ENCODE measurements at regions not wholly inside any gene's neighbourhood (a gene's known extent, or its start where the extent isn't known, plus 50 kb on each side); places are given as distances from the start of the nearest gene placed in this dataset.
"Not testable (repeated sequence)": the region's sequence is repeated elsewhere in the genome, so short reads cannot be mapped to it uniquely, and the experiment has no call there.

DNA sequence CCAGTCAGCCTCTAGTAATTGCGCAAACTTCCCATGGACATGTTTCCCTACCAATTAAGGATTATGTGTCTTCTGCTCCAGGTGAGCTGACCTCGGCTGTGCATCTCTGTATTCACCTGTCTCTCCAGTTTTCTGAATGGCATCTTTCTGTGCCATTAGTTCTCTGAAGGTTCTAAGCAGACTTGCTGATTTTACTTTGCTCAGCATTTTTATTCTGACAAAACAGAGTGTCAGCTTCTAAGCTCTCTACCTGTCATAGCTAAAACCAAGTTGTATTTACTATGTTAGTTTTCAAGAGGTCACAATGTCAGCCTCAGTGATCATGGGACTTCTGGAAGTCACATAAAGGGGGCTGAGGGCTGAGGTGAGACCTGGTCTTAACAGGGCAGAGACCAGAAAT lies 116.0 kb upstream of the HSFY2 start:
- TF ChIP-seq, protein P1, sequence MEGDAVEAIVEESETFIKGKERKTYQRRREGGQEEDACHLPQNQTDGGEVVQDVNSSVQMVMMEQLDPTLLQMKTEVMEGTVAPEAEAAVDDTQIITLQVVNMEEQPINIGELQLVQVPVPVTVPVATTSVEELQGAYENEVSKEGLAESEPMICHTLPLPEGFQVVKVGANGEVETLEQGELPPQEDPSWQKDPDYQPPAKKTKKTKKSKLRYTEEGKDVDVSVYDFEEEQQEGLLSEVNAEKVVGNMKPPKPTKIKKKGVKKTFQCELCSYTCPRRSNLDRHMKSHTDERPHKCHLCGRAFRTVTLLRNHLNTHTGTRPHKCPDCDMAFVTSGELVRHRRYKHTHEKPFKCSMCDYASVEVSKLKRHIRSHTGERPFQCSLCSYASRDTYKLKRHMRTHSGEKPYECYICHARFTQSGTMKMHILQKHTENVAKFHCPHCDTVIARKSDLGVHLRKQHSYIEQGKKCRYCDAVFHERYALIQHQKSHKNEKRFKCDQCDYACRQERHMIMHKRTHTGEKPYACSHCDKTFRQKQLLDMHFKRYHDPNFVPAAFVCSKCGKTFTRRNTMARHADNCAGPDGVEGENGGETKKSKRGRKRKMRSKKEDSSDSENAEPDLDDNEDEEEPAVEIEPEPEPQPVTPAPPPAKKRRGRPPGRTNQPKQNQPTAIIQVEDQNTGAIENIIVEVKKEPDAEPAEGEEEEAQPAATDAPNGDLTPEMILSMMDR (IDR thresholded peaks at IDR 0.05): no peak
- TF ChIP-seq ZFX (IDR thresholded peaks at IDR 0.05; ENCODE audit: borderline replicate concordance): no peak
- no peak overlapping the region for H3K27ac ChIP-seq

GRCh38 chrY:18884748-18885147 lies 111.2 kb upstream of the HSFY2 start:
- no peak for TF ChIP-seq ZFX (IDR thresholded peaks at IDR 0.05; ENCODE audit: borderline replicate concordance)
- TF ChIP-seq, protein P1 (IDR thresholded peaks at IDR 0.05): no peak
- H3K27ac ChIP-seq: no peak overlapping the region

DNA sequence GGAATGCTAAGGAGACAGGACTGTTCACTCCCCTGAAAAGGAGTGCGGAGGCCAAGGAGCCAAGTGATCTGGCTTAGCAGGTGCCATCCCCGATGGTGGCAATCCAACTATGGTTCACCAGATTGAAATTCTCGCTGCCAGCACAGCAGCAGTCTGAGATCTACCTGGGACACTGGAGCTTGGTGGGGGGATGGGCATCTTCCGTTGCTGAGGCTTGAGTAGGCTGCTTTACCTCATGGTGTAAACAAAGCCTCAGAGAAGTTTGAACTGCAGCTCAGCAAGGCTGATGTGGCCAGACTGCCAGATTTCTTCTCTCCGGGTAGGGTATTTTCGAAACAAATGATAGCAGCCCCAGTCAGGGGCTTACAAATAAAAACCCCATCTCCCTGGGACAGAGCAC lies 95.6 kb upstream of the HSFY2 start:
- H3K27ac ChIP-seq: not testable (repeated sequence)

DNA sequence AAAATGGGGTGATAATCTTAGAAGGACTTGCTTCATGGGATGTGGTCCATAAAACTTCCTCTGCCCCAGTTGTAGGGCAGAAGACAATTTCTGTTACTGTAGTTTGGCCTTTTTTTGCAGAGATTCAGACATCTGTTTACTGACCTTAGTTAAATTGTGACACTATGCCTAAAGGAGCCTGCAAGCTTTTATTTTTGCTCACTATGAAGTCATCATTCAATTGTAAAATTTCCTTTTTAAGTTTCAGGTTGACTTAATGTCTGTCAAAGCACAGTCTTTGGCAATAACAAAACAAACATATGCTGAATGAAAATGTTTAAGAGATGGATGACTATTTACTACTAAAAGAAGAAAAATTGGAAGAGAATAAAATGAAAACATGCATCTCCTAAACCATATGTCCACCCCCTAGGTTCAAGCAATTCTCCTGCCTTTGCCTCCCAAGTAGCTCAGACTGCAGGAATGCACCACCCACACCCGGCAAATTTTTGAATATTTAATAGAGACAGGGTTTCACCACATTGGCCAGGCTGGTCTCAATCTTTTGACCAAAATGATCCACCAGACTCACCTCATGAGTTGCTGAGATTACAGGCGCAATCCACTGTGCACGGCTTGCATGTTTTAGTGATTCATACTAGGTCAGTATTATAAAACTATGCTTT lies 93.5 kb upstream of the HSFY2 start:
- H3K27ac ChIP-seq: not testable (repeated sequence)

DNA sequence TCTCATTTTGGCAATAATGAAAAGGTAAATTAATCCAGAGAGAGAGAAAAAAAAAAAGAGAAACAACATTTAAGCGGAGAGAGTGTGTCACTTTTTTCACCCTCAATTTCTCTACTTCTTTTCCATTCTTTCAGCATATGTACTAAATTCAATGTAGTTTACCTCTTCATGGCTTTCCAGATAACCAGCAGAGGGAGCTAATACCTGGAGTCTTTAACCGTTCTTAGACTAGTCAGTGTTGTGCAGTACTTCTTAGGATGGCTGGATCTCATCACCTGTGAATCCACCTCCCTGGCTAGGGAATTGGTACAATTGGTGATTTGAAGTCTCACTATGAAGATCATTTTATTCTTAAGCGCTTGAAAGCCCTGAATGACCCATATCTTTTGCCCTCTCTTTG lies 87.3 kb upstream of the HSFY2 start:
- H3K27ac ChIP-seq: not testable (repeated sequence)

- H3K27ac ChIP-seq: not testable (repeated sequence)
Measured at GRCh38 chrY:18858484-18859191, 85.1 kb upstream of the HSFY2 start.

- H3K27ac ChIP-seq: not testable (repeated sequence)
Measured at GRCh38 chrY:18855184-18855583, 81.6 kb upstream of the HSFY2 start.

DNA sequence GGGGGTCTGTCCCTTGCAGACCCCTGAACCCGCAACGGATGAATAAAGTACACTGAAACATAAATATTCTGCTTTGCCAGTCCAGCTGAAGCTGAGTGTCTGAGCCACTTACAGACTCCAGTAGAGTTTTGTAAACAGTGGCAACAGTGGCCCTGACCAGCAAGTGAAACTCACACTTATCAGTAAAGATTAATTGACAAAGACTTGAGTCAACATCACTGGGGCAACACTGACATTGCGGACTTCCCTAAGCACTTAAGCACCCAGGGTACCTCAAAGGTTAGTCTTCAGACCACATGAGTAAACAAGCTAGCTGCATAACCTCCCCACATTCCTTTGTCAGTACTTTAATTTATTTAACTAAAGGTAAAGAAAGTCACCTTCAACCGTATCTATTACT lies 79.8 kb upstream of the HSFY2 start:
- H3K27ac ChIP-seq: not testable (repeated sequence)

DNA sequence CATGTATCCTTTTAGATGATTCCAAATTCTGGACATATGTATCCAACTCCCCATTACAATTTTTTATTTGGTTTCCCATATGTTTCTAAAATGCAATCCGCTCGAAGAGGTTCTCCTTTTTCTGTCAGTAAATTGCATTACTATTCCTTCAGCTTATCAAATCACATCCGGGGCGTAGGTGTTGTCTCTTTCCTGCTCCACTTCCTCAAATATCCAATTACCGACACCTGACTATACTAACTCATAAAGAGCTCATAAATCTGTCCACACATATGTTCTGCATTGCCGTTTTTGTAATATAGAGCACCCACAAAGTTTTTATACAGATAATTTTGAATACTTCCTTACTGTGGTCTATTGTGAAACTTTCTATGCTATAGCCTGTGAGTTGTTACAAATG lies 63.1 kb upstream of the HSFY2 start:
- not testable (repeated sequence) for H3K27ac ChIP-seq
